ENCODE measurements at regions not wholly inside any gene's neighbourhood (a gene's known extent, or its start where the extent isn't known, plus 50 kb on each side); places are given as distances from the start of the nearest gene placed in this dataset.

GRCh38 chr2:16615687-16616615 is 49.7 kb downstream of the CYRIA start:
- intact Hi-C loops (cut with DNase I): no loop called here
- DNase-seq (ENCODE audit: low spot score): no peak

- DNase-seq (ENCODE audit: low spot score): no peak
- intact Hi-C loops (cut with DNase I): no loop called here
Measured at GRCh38 chr2:16615246-16615645, 50.4 kb downstream of the CYRIA start.

GRCh38 chr2:16614314-16614860 is 51.2 kb downstream of the CYRIA start:
- intact Hi-C loops (cut with DNase I): no loop called here
- no peak for DNase-seq (ENCODE audit: low spot score)

- DNase-seq (ENCODE audit: low spot score): no peak
- intact Hi-C loops (cut with DNase I): no loop called here
Measured at GRCh38 chr2:16613539-16614011, 52.1 kb downstream of the CYRIA start.

GRCh38 chr2:16612490-16612889 is 53.1 kb downstream of the CYRIA start:
- DNase-seq (ENCODE audit: low spot score): no peak
- intact Hi-C loops (cut with DNase I): no loop called here

GRCh38 chr2:16609786-16610185 is 55.8 kb downstream of the CYRIA start:
- DNase-seq (ENCODE audit: low spot score): no peak
- intact Hi-C loops (cut with DNase I): loop anchor here (2.0 kb wide), 3 partner anchors 57 to 973 kb away; no protein-coding TSS in a partner anchor

- intact Hi-C loops (cut with DNase I): loop anchor here (2.0 kb wide), 3 partner anchors 56 to 972 kb away; no protein-coding TSS in a partner anchor
- peak; percentile 93 for DNase-seq (ENCODE audit: low spot score)
Measured at GRCh38 chr2:16608661-16609643, 56.7 kb downstream of the CYRIA start.

- intact Hi-C loops (cut with DNase I): no loop called here
- no peak for DNase-seq (ENCODE audit: low spot score)
Measured at GRCh38 chr2:16607301-16607700, 58.3 kb downstream of the CYRIA start.

GRCh38 chr2:16604236-16604635 is 61.4 kb downstream of the CYRIA start:
- intact Hi-C loops (cut with DNase I): no loop called here
- DNase-seq (ENCODE audit: low spot score): no peak

GRCh38 chr2:16591370-16591933 is 74.2 kb downstream of the CYRIA start:
- no peak for DNase-seq (ENCODE audit: low spot score)
- intact Hi-C loops (cut with DNase I): no loop called here

- DNase-seq (ENCODE audit: low spot score): no peak
- intact Hi-C loops (cut with DNase I): no loop called here
Measured at GRCh38 chr2:16589465-16589864, 76.2 kb downstream of the CYRIA start.

GRCh38 chr2:16588565-16588964 is 77.1 kb downstream of the CYRIA start:
- intact Hi-C loops (cut with DNase I): no loop called here

GRCh38 chr2:16587601-16588000 is 78.0 kb downstream of the CYRIA start:
- intact Hi-C loops (cut with DNase I): no loop called here
- DNase-seq (ENCODE audit: low spot score): no peak

More at GRCh38 chr2:16588565-16588964, 77.1 kb downstream of the CYRIA start:
- DNase-seq (ENCODE audit: low spot score): no peak

- DNase-seq (ENCODE audit: low spot score): no peak
- intact Hi-C loops (cut with DNase I): no loop called here
Measured at GRCh38 chr2:16584824-16585540, 80.7 kb downstream of the CYRIA start.

- DNase-seq (ENCODE audit: low spot score): no peak
- intact Hi-C loops (cut with DNase I): no loop called here
Measured at GRCh38 chr2:16584084-16584483, 81.5 kb downstream of the CYRIA start.

GRCh38 chr2:16581241-16581640 is 84.4 kb downstream of the CYRIA start:
- DNase-seq (ENCODE audit: low spot score): no peak
- intact Hi-C loops (cut with DNase I): no loop called here

GRCh38 chr2:16578081-16578480 is 87.6 kb downstream of the CYRIA start:
- intact Hi-C loops (cut with DNase I): no loop called here
- no peak for DNase-seq (ENCODE audit: low spot score)

GRCh38 chr2:16570516-16570915 is 95.1 kb downstream of the CYRIA start:
- intact Hi-C loops (cut with DNase I): no loop called here
- no peak for DNase-seq (ENCODE audit: low spot score)

Measured in cardiac septum (tissue), 1 donor.